BE2C (cell line): ENCODE measurements at regions not wholly inside any gene's neighbourhood (a gene's known extent, or its start where the extent isn't known, plus 50 kb on each side); places are given as distances from the start of the nearest gene placed in this dataset.

Source experiments
- DNase-seq: peaks from one replicate; pipeline ENCODE4 v3.0.0-alpha.2; 2020
- H3K27me3 ChIP-seq: fragments of 250-450 bp; sonication (Bioruptor Pico); 2 replicates; pipeline ENCODE4 v1.5.1; 2020; ENCODE audit warnings: mild to moderate bottlenecking
- H3K36me3 ChIP-seq: fragments of 250-450 bp; sonication (Bioruptor Pico); 2 replicates; pipeline ENCODE4 v1.5.1; 2020; ENCODE audit warnings: mild to moderate bottlenecking
- H3K4me1 ChIP-seq: fragments of 250-450 bp; sonication (Bioruptor Pico); 2 replicates; pipeline ENCODE4 v1.5.1; 2020
- H3K4me3 ChIP-seq: 2 replicates; pipeline ENCODE4 v1.5.1; 2011; ENCODE audit warnings: low read depth, low read length
- H3K9me3 ChIP-seq: fragments of 250-450 bp; sonication (Bioruptor Pico); 2 replicates; pipeline ENCODE4 v1.5.1; 2020
- TF ChIP-seq, protein P1 (sequence below): IDR thresholded peaks from 2 replicates; pipeline ENCODE4 v1.5.1; 2012; ENCODE audit warnings: mild to moderate bottlenecking, low read depth, low read length

DNA sequence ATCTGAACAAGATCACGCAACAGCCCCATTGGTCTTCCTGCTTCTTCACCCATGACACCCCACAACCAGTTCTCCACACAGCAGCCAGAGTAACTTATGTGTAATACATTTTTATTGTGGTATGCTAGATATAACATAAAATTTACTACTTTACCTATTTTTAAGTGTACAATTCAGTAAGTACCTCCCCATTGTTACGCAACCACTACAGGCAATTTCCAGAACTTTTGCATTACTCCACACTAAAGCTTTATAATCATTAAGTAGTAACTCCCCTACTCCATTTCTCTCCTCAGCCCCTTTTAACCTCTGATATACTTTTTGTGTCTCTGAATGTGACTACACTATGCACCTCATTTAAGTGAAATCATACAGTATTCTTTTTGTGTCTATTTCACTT, 575.4 kb upstream of the CADM1 start:
- Histone ChIP-seq H3K4me3 (no peak overlapping the region), H3K4me1 (peaks cover 13% of the 10 kb centered on the region), H3K27me3 (no peaks in the 10 kb centered on the region), H3K36me3 (no peaks in the 10 kb centered on the region), H3K9me3 (no peaks in the 10 kb centered on the region)
- TF ChIP-seq, protein P1, sequence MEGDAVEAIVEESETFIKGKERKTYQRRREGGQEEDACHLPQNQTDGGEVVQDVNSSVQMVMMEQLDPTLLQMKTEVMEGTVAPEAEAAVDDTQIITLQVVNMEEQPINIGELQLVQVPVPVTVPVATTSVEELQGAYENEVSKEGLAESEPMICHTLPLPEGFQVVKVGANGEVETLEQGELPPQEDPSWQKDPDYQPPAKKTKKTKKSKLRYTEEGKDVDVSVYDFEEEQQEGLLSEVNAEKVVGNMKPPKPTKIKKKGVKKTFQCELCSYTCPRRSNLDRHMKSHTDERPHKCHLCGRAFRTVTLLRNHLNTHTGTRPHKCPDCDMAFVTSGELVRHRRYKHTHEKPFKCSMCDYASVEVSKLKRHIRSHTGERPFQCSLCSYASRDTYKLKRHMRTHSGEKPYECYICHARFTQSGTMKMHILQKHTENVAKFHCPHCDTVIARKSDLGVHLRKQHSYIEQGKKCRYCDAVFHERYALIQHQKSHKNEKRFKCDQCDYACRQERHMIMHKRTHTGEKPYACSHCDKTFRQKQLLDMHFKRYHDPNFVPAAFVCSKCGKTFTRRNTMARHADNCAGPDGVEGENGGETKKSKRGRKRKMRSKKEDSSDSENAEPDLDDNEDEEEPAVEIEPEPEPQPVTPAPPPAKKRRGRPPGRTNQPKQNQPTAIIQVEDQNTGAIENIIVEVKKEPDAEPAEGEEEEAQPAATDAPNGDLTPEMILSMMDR: no peak
- DNase-seq: no peak

DNA sequence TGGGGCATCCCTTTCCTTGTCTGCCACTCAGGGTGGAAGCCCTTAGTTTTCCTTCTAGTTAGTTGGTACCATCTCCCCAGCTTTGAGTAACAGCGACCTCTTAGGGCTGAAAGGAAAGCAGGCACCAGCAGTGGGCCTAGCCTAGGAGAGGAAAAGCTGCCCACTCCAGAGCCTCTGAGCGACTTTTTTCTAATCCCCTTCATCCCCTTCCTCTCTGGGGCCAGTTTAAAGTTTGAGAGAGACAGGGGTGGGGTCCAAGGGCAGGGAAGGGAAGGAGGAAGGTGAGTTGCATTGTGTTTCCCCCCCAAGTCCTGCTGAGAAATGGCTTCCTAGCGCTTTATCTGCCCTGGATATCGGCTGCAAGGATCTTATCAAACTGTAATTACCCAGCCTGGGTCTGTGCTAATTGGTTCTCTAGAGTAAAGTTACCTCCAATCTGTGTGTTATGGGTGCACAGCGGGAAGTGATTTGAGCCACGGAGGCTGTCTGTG, 573.9 kb upstream of the CADM1 start:
- Histone ChIP-seq H3K4me3 (peak overlapping the region; percentile 8; the same call in 1 of the 2 replicates), H3K27me3 (no peaks in the 10 kb centered on the region), H3K9me3 (no peaks in the 10 kb centered on the region), H3K4me1 (peaks cover 22% of the 10 kb centered on the region), H3K36me3 (no peaks in the 10 kb centered on the region)
- TF ChIP-seq, protein P1: peak; percentile 90
- peak; percentile 58 for DNase-seq

DNA sequence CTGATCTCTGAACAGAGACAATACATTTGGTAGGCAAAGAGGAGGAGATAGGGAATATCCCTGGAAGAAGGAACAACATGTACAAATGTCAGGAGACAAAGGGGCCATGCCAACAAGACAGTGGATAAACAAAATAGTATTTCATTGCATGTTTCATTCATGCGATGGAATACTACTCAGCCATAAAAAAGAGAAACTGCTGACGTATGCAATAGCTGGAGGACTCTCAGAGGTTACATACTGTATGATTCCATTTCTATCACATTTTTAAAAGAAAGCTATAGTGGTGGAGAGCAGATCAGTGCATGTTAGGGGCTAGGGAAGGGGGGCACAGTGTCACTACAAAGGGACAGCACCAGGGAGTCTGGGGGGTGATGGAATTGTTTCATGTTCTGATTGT, 572.9 kb upstream of the CADM1 start:
- Histone ChIP-seq H3K4me1 (peaks cover 22% of the 10 kb centered on the region), H3K9me3 (no peaks in the 10 kb centered on the region), H3K27me3 (no peaks in the 10 kb centered on the region), H3K36me3 (no peaks in the 10 kb centered on the region), H3K4me3 (no peak overlapping the region)
- TF ChIP-seq, protein P1: no peak
- no peak for DNase-seq

DNA sequence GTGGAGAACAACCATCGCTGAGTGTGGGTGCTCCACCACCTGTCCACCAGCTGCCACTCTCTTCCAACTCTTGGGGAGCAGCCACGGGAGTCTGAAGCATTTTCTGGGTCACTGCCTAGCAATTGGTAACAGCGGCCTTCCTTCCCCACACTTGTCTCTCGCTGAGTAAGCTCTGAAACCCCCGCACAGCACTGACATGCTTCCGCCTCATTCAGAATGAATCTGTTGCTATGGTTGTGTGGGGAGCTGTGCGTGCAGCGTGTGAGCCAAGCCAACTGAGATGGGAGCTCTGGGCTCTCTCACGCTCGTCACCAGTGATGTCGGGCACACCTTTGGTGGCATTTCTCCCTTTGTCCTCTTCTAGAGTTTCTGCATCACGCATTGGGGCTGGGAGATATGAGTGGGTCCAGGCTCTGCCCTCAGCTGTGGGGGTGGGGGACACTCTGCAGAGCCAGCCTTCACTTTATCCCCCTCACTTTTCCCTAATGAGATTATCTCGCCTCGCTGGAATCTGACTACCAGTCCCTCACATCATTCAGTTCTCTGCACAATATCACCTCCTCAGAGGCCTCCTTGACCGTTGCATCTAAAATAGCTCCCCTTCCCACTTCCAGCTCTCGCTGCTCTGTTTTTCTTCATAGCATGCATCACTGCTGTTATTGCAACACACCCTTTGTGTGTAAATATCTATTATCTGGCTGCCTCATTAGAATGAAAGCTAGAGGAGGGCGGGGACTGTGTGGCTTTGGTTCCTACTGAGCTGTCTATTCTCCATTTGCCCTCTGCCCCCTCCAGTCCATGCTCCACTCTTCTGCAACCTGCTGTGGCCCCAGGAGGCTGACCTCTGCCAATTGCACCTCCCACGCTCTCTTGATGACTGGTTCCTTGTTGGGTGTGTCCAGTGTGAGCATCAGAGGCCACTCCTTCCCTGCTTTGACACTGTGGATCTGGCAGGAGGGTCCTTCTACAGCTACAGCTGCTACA, 569.9 kb upstream of the CADM1 start:
- Histone ChIP-seq H3K4me3 (peak overlapping the region; percentile 6), H3K36me3 (no peaks in the 10 kb centered on the region), H3K4me1 (peaks cover 22% of the 10 kb centered on the region), H3K27me3 (no peaks in the 10 kb centered on the region), H3K9me3 (no peaks in the 10 kb centered on the region)
- TF ChIP-seq, protein P1: peak; percentile 2; the same call in 1 of the 2 replicates
- DNase-seq: peak; percentile 27

DNA sequence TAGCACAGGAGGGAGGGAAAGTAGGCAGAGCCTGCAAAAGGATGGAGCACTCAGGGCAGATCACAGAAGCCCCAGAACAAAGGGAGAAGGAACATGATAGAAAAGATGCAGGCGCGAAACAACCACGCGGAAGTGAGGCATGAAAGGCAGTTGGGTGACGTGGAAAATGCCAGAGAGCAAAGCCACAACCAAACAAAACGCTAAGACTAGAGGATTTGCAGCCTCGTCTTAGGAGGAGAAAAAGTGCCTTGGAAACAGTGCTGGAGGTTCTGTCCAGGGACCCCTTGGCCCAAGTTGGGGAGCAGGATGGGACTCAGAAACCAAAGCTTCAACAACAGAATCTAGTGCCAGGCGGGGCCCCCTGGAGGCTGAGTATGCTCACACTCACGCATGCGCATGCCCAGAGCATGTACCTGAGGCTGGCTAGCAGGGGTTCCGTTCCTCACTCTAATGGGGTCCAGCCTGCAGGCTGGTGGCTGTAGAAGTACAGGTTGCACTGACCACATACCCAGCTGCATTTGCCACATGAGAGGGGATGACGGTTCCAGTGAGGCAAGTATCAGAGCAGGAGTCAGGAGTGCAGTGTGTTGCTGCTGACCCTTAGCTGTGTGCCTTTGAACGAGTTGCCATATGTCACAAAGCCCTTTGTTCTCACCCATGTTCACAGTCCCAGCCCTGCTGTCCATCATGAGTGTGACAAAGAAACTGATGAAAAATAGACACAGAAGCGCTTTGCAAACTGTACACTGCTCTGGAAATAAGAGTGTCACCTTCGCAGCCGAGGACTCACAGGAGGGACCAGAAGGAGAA, 568.6 kb upstream of the CADM1 start:
- TF ChIP-seq, protein P1: peak; percentile 58
- H3K9me3 ChIP-seq: no peaks in the 10 kb centered on the region
- H3K4me1 ChIP-seq: peaks cover 16% of the 10 kb centered on the region
- H3K36me3 ChIP-seq: no peaks in the 10 kb centered on the region
- H3K4me3 ChIP-seq: no peak overlapping the region
- DNase-seq: peak; percentile 48
- no peaks in the 10 kb centered on the region for H3K27me3 ChIP-seq
